ENCODE measurements at regions not wholly inside any gene's neighbourhood (a gene's known extent, or its start where the extent isn't known, plus 50 kb on each side); places are given as distances from the start of the nearest gene placed in this dataset.
"Not testable (repeated sequence)": the region's sequence is repeated elsewhere in the genome, so short reads cannot be mapped to it uniquely, and the experiment has no call there.

DNA sequence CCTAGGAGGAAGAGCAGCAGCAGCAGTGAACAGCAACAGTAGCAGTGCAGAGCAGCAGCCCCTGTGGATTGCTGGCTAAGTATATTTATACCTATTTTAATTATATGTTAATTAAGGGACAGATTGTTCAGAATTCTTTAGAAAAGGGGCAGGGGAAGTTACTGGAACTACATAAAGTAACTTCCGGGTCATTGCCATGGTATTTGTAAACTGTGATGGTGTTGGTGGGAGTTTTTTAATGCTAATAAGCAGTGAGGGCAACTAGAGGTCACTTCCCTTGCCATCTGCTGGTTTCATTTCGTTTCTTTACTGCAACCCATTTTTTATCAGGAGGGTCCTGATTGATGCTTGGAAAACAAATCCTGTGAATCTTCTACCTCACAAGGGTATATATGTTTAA, 229.8 kb upstream of the PODXL start:
- DNase-seq: no peak

DNA sequence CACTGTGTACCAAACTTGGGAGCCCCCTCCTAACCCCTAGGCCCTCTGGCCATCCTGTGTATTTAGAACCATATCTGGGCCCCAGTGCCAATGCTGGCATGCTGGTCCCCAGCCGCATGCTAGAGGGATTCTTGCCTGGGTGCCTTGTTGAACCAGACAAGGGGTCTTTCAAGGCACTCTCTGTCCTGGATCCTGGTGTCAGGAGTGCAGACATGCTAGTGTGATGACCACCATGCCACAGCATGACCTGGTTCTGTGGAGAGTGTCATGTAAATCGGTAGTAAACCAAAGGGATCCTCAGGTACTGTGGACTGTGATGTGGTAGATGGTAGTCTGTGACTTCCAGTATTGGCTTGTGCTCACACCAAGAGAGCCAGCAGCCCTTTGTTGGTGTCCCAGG, 222.2 kb upstream of the PODXL start:
- no peak for DNase-seq

DNA sequence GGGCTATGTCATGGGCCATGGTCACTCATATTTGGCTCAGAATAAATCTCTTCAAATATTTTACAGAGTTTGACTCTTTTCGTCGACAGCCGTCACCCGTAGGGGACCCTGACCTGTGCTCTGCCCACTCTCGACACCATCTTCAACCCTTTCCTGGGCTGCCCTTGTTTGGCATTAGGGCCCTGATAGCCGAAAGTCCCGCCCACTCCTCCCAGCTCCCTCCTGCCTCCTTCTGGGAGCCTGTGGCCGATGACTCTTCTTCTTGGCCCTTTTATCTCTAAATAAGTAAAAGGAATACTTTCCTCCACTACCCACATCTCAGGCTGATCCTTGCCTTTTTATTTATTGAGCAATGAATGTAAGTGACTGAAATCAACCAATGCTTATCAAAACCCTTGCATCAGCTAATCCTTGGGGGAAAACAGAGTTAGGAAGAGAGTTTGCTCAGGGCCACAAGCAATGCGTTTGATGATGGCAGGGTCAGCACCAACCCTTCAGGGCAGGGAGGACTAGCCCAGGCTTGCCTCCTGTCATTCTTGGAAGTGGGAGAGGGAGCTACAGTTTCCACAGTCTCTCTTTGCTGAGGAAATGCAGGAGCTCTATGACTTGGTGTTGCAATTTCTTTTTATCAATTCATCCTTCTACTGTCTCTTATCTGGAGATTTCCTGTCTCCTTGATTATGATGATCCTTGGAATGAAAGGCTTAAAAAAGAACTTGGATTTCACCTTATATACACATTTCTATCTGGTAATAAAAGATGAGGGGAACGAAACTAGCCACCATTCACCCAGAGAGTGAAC, 218.2 kb upstream of the PODXL start:
- no peak for DNase-seq

DNA sequence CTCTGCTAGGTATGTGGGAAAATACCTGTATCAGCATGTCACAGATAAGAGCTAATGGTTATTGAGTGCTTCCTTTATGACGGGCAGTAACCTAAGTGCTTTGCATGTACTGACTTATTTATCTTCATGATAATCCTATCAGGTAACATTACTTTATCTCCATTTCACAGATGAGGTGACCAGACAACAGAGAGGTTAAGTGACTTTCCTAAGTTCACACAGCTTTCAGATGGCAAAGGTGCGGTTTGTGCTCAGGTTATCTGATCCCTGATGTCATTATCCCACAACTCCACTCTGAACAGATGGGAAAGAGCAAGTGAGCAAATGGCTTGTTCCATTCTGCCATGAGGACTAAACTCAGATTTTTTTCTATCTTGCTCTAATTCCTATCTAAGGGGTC, 217.0 kb upstream of the PODXL start:
- DNase-seq: no peak

DNA sequence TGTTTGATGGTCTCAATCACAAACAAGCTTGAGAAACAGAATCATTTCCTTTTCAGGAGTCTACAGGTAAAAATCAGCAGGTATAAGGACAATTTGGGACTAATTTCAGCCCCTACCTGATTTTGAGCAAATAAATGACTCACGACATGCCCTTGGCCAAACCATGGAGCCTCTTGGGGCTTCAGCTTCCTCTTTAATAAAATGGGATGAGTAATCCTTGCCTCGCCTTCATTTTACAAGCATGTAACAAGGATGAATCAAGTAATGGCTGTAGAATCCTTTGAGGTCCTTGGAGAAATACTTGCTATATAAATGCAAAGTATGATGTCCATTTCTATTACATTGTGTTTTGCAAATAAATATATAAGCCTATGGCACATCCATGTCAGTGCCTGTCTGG, 212.8 kb upstream of the PODXL start:
- no peak for DNase-seq

DNA sequence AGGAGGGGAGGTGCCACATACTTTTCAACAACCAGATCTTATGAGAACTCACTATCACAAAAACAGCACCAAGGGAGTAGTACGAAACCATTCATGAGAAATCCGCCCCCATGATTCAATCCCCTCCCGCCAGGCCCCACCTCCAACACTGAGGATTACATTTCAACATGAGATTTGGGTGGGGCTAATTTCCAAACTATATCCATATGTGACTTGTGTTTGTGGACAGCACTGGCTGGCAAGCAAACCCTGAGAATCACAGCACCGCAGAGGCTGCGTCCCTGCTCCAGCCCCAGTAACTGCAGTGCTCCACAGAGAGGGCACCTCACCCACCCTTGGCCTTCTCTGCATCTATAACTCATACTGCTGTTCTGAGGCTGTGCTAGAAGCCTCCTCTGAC, 211.2 kb upstream of the PODXL start:
- no peak for DNase-seq

DNA sequence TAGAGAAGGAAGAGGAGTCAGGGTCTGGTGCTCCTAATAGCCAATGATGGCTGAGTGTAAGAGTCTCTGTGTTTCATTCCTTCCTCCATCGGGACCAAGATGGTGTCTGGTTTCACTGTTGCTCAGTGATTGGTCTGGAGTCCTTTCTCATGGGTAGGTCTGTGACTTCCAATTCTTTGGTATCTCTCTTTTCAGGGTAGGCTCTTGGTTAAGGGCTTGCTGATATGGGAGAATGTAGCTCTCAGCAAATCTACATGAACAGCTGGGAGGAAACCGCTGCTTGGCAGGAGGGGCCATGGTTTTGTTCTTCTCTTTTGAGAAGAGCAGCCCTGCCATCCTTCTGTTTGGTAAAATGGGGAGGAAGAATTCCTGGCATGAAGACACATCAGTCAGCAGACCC, 209.1 kb upstream of the PODXL start:
- DNase-seq: no peak

DNA sequence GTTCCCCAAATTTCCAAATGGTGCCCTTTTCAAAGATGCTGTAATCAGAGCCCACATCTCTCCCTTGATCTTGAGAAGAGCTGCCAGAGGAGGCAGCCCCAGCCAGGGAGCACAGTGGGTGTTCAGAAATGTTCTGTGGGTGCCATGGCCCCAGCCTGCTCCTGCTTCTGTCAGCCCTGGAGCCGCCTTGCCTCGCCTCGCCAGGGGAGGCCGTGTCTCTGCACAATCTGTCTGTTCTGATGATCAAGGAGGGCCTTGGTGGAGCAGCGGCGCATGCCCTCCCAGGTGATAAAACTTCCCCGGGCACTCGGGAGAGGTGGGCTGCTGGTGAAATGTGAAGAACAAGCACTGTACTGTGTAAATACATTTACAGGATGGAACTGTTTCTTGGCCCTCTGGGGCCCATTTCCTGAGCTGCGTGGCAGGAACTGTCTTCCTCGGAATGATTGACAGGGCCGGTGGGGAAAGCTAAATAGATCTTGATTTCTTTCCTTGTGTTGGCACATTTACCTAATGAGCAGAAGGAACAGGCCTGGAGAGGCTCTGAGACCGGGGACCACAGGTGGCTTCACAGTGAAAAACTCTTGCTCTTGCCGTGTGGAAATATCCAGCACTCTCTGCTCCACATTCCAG, 207.8 kb upstream of the PODXL start:
- no peak for DNase-seq

DNA sequence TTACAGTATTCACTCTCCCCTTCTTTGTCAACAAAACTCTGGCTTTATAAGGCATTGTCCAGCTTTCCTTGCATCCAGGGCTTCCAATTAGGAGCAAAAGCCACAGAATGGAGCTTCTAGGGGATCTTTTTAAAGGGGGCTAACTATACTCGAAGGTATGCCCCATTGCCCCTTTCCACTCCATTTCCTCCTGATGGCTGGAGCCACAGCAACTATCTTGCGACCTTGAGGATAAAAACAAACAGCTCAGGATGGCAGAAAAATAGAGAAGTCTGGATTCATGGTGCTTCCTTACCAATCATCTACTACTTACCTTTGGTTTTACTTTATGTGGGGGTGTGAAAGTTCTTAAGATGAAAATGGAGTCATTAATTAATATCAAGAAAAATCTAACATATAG, 206.3 kb upstream of the PODXL start:
- no peak for DNase-seq

DNA sequence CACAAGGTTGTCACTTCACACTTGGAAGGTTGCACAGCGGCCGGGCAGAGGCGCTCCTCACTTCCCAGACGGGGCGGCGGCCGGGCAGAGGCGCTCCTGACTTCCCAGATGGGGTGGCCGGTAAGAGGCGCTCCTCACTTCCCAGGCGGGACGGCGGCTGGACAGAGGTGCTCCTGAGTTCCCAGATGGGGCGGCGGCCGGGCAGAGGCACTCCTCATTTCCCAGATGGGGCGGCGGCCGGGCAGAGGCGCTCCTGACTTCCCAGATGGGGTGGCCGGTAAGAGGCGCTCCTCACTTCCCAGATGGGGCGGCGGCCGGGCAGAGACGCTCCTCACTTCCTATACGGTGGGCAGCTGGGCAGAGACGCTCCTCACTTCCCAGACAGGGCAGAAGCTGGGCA, 199.4 kb upstream of the PODXL start:
- DNase-seq: not testable (repeated sequence)

DNA sequence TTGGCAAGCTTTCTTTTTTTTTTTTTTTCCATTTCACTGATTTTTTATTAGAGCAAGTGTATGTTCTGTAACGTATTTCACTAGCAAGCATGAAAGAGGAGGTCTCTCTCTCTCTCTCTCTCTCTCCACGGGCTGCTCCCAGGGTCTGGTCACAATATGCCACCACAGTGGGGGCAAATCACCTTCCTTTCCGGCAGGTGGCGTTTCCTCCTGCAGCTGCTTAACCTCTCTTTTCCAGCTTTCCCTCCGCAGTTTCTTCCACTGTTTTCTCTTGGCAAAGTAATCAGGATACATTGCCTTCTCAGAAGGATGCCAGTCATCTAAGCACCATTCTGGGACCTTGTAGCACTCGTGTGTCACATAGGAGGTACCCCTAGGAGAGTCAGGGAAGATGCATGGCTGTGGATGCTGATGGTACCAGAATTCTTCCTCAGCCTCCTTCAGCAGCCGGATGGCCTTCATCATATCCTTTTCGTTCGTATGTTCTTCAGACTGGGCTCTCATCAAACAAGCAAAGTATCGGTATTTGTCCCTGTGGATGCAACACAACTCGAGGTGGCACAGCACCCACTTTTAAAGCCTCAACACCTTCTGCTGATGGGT, 197.3 kb upstream of the PODXL start:
- no peak for DNase-seq

DNA sequence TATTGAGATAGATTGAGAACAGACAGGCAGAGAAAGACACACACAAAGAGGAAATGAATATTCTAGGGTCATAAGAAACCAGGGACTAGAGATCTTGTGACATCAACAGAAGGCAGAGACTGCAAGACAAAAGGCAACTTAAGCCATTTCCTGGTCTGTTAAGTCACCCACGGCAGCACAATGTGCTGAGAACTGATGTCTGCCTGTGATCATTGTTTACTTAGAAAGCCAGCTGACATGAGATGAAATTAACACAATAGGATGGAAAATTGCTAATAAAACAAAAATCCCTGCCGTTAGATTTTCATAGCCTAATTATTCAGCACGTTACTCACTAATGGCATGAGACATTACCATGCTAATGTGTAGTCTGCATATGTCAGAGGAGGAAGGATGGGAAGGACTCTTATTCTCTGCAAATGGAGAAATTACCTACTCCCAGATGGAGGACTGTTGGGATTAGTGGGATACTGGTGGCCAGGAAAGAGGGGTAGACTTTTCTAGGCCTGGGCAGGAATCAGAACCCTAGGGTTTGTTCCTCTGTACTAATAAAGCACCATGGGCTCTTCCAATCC, 191.3 kb upstream of the PODXL start:
- no peak for DNase-seq

DNA sequence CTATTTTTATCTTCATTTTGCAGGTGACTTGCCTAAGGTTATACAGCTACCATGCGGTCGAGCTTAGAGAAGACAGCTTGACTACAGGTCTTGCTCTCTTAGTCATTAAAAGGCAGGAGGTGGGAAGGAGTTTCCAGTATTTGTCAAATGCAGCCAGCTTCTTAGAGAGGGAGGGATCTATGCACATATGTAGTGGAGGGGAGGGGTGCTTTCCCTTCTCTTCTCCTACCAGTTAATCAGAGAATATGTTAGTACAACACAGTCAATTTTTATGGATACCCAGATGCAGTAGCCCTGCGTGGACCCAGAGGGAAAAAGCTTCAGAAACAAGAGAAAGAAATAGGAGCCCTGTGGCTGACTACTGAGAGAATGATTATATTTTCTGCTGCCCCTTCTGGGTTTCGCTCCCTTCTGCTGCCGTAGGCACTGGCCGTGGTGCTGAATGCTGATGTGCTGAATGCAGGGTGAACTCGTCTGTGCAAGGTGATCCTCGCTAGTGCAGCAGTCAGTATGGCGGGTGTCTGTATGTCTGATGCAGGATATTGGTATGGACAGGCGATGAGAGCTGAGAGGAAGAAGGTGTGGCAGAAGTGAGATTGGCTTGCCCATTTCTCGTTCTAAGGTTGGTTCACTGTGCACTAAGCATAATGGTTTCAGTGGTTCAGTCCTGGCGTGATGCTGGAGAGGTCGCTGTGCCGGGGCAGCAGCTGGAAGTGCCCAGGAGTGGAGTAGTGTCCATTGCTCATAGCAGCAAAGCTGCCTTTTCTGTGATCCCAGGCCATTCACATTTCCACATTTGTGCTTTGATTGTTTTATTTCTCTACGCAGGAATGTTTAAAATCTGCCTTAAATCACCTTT, 189.2 kb upstream of the PODXL start:
- no peak for DNase-seq

DNA sequence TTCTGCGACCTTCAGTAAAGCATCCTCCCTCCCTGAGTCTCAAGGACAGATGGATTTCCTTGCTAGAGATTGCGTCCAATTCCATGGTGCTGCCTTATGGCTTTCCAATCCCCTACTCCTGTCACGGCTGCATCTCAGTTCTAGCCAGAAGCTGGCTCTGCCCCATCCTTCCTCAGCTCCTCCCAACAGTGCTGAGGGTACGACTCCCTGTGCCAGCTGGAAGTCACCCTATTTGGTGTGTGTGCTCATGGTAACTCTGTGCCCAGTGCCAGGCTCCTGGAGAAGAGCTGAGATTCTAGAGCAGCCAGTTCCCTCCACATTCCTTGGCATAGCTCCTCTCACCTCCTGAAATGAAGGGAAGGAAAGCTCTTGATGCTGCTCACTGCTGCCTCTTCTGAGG, 185.0 kb upstream of the PODXL start:
- DNase-seq: no peak

DNA sequence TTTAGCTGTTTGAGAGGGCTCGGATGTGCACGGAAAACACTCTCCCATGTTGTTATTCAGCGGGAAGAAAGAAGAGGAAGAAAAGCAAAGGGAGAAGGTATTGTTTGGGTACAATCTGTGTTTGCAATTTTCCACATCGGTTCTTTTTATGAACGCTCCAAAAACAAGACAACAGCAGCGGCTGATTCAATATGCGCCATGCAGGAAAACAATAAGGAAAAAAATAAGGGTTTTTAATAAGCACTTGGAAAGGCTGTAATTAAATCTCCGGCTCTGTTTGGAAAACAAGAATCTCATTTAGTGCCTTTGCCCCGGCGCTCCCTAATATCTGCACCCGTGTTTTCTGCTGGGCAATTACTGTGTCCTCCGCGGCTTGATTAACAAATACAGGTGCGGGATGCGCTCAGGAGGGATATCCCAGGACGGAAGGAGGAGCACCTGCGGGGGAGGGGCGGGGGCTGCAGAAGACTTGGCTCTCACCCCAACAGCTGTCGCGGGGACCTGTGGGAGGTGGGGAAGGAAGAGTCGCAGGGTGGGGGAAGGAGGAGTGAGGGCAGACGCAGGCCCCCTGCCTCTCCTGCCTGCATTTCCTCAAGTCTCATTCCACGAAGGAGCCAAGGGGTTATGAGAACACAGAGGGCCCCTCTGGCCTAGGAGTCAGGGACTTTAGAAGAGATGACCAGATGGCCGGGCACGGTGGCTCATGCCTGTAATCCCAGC, 181.5 kb upstream of the PODXL start:
- DNase-seq: no peak

DNA sequence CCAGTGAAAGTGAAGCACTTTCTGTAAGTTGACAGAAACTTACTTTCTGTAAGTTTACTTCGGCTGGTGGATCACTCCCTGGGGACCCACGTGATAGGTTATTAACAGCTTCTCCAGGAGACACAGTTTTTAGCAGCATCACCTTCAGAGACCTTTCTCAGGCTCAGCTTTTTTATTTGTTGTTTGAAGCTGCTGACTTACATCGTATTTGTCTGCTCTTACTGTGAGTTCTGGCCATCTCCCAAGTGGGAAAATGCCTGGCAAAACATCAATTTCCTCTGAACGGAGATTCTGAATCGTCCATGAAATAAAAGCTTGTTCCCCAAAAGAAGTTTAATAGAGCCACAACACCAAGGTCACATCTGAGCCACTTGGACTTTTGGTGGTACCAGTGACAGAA, 178.7 kb upstream of the PODXL start:
- no peak for DNase-seq

DNA sequence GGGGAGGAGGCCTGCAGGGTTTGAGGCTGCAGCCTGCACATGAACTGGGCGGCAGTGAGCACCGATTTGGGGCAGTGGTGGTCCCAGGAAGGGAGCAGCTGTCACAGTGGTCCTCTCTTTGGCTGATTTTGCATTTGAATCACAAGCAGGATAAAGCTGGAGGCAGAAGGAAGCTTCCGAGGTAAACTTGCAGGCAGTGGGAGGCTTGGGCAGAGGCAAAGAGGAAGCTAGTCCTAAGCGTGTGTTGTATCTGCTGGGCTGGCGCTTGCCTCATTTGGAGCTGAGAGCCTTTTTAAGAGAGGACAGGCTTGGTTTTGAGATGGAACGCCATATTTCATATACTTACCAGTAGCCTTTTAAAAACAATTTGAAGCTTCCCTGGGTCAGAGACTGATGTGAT, 177.2 kb upstream of the PODXL start:
- no peak for DNase-seq

DNA sequence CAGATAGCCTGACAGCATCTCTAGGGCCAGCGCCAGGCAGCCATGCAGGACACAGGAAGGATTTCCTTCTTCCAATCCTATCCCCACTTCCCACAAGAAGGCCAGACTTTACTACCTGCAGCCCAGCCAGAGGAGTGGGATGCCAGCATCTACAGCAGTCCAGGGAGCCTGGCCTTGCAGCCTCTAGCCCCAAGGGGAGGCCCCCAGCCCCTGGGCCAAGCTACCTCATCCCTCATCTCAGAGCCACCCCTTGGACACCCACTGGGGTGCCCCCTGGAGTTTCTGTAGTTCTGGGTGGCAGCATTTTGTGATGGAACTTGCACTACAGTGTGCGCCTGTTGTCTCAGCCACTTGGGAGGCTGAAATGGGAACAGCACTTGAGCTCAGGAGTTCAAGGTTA, 170.8 kb upstream of the PODXL start:
- no peak for DNase-seq

DNA sequence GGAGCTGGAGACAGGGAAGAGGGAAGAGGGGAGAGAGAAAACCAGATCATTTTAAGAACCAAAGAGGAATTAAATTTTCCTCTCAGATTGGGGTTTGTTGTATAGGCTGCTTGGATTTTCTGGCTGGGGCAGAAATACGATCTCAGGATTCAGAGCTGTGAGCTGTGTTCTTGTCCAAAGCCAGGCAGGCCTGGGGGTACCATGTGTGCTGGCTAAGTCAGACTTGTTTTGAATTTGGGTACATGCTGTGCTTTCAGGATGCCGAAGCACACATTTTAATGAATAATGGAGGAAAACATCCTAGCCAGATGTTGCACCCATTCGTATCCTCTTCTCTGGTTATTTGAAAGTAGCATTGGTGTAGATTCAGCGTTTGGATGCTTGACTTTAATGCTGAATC, 170.3 kb upstream of the PODXL start:
- DNase-seq: no peak

DNA sequence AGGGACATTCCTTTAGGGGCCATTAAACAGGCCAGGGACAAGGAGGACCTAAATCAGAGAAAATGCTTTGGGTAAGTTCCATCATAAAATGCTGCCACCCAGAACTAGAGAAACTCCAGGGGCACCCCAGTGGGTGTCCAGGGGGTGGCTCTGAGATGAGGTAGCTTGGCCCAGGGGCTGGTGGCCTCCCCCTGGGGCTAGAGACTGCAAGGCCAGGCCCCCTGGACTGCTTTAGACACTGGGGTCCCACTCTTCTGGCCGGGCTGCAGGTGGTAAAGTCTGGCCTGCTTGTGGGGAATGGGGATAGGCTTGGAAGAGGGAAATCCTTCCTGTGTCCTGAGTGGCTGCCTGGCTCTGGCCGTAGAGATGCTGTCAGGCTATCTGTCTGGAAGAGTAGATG, 169.6 kb upstream of the PODXL start:
- no peak for DNase-seq

DNA sequence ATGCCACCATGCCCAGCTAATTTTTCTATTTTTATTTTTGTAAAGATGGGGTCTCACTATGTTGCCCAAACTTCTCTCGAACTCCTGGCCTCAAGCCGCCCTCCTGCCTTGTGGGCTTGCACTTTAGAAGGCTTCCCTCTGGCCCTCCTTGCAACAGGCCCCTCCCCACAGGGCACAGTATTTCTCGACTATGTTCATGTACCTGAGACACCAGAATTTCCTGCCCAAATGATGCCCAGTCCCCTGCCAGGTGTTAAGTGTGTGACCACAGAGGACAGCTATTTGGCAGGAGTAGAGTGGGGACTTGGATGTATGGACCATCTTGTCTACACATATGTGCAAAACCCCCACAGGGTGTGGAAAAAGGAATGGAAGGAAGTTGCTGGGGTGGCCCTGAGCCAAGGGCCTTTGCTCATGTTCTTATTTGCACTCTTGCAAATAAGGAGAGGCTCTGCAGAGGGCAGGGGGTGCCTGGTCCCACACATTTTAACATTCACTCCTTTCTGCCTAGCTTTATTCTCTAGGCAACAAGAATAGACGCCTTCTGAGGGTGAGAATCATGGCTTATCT, 168.4 kb upstream of the PODXL start:
- DNase-seq: no peak

DNA sequence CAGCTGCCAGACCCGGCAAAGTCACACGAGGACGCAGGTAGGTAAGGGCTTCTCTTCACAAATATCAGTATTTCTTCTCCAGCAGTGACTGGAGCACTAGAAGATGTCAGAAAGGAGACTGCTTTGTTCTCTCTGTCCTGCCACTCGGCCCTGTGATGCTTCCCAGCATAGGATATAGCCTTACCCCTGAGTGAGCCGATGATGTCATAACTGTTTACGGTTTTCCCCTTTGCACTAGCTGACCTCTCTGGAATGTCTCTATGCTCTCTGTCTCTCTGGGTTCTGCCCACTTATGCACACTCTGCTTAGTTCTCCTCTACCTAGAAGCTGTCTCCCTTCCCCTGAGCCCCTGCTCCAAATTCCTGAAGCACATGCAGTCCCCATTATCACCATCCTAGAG, 167.5 kb upstream of the PODXL start:
- DNase-seq: no peak
